ENCODE measurements at regions not wholly inside any gene's neighbourhood (a gene's known extent, or its start where the extent isn't known, plus 50 kb on each side); places are given as distances from the start of the nearest gene placed in this dataset.

DNA sequence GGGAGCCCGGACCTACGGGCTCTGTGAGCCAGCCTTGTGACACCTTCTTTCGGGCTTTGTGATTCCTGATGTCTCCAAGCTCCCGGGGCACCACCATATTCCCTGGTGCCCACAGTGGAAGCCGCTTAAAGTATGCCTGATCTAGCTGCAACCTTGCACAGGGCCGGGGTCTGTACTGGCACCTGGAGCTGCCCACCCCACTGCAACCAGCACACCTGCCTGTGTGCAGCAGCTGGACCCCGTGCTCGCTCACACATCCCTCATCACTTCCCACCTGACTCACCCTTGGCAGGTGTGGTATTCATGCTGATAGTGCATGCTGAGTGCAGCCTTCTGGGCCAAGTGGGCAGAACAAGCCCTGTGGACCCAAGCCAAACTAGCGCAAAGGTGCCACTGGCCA lies 1981.1 kb upstream of the PCDH20 start (continued):
- TF ChIP-seq ZFP41 (CRISPR knock-in tag; IDR thresholded peaks at IDR 0.05; ENCODE audit: borderline replicate concordance), result no peak
- TF ChIP-seq SPEN (CRISPR knock-in tag; IDR thresholded peaks at IDR 0.05; ENCODE audit: low read depth), result no peak

GRCh38 chr13:63393112-63393511 lies 1977.5 kb upstream of the PCDH20 start:
- H3K9ac ChIP-seq (ENCODE audit: insufficient read depth, low read depth, low read length), result no peak overlapping the region
- H3K36me3 ChIP-seq (replicated peaks in 1 of 2; ENCODE audit: control insufficient read depth in 1 of 2, insufficient read depth in 2 of 2, low read length in 2 of 2), result no peaks in the 10 kb centered on the region
- H3K27me3 ChIP-seq (ENCODE audit: control insufficient read depth in 1 of 2, insufficient read depth in 2 of 2, low read length in 2 of 2), result no peaks in the 10 kb centered on the region
- no peak for ATAC-seq
- no peaks in the 10 kb centered on the region for H4K20me1 ChIP-seq (ENCODE audit: insufficient read depth, low read length)
- H2AFZ ChIP-seq (ENCODE audit: low read length), result no peak overlapping the region
- no peak overlapping the region for H3K4me3 ChIP-seq (replicated peaks in 1 of 3; ENCODE audit: insufficient read depth in 1 of 3, low read depth in 2 of 3, low read length in 3 of 3)
- TF ChIP-seq ATAD3A (CRISPR knock-in tag; IDR thresholded peaks at IDR 0.05) (no peak), SIX1 (CRISPR knock-in tag; IDR thresholded peaks at IDR 0.05; ENCODE audit: borderline replicate concordance) (no peak), GRHL1 (CRISPR knock-in tag; conservative IDR thresholded peaks at IDR 0.05) (no peak), ZNF18 (CRISPR knock-in tag; IDR thresholded peaks at IDR 0.05; ENCODE audit: insufficient replicate concordance) (no peak), ZBTB20 (CRISPR knock-in tag; IDR thresholded peaks at IDR 0.05; ENCODE audit: borderline replicate concordance, low read depth) (no peak)
- TF ChIP-seq, protein P1, sequence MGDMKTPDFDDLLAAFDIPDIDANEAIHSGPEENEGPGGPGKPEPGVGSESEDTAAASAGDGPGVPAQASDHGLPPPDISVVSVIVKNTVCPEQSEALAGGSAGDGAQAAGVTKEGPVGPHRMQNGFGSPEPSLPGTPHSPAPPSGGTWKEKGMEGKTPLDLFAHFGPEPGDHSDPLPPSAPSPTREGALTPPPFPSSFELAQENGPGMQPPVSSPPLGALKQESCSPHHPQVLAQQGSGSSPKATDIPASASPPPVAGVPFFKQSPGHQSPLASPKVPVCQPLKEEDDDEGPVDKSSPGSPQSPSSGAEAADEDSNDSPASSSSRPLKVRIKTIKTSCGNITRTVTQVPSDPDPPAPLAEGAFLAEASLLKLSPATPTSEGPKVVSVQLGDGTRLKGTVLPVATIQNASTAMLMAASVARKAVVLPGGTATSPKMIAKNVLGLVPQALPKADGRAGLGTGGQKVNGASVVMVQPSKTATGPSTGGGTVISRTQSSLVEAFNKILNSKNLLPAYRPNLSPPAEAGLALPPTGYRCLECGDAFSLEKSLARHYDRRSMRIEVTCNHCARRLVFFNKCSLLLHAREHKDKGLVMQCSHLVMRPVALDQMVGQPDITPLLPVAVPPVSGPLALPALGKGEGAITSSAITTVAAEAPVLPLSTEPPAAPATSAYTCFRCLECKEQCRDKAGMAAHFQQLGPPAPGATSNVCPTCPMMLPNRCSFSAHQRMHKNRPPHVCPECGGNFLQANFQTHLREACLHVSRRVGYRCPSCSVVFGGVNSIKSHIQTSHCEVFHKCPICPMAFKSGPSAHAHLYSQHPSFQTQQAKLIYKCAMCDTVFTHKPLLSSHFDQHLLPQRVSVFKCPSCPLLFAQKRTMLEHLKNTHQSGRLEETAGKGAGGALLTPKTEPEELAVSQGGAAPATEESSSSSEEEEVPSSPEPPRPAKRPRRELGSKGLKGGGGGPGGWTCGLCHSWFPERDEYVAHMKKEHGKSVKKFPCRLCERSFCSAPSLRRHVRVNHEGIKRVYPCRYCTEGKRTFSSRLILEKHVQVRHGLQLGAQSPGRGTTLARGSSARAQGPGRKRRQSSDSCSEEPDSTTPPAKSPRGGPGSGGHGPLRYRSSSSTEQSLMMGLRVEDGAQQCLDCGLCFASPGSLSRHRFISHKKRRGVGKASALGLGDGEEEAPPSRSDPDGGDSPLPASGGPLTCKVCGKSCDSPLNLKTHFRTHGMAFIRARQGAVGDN (CRISPR knock-in tag; IDR thresholded peaks at IDR 0.05), result no peak
- ChIA-PET POLR2A (no interaction called here), CTCF (ENCODE audit: low intra/inter-chr PET ratio, low total read pairs) (no interaction called here)
- H3K79me2 ChIP-seq (ENCODE audit: insufficient read depth, low read length), result no peaks in the 10 kb centered on the region
- BruUV-seq (replicated peaks), result no TSS peak
- 18% methylated on average over 3 of the region's 3 CpGs for WGBS (ENCODE audit: low lambda C conversion rate)
- in situ Hi-C loops (cut with HindIII; ENCODE audit: extremely low pct_ligation_motif_present, low pct_unique_long_range_greater_than_20kb) (no loop called here), intact Hi-C loops (cut with micrococcal nuclease; ENCODE audit: unreplicated experiment) (no loop called here)
- DNase-seq (ENCODE audit: low spot score), result no peak
- no peaks in the 10 kb centered on the region for H3K9me3 ChIP-seq (ENCODE audit: low read length)
- no peak overlapping the region for H3K27ac ChIP-seq (ENCODE audit: extremely low read length, insufficient read depth, low read length)
- no peak overlapping the region for H3K4me2 ChIP-seq (ENCODE audit: low read depth, low read length)
- FAIRE-seq, result no peak
- H3K4me1 ChIP-seq (ENCODE audit: insufficient read depth, low read length), result no peaks in the 10 kb centered on the region
